H1 (cell line): ENCODE measurements at regions not wholly inside any gene's neighbourhood (a gene's known extent, or its start where the extent isn't known, plus 50 kb on each side); places are given as distances from the start of the nearest gene placed in this dataset.

Experiments used
- CTCF ChIA-PET: fragments of 300-600 bp; sonication (Branson Sonifier 250); formaldehyde crosslinking; loops from one replicate; lab custom pipeline; 2021; ENCODE audit not compliant: partially characterized antibody; lab: Charles Lee
- POLR2A ChIA-PET: fragments of 300-600 bp; sonication (Branson Sonifier 250); formaldehyde crosslinking; loops from one replicate; lab custom pipeline; 2021; ENCODE audit warnings: inconsistent platforms; ENCODE audit not compliant: partially characterized antibody; lab: Charles Lee
- DNase-seq, 2 experiments: peaks; one replicate each; pipeline versions ENCODE4 v3.0.0 to v3.0.0-alpha.2; 2010 to 2022; ENCODE audit warnings: low spot score in 2 of 2, low read depth in 1 of 2, mixed read lengths in 1 of 2
- FAIRE-seq: peaks from 2 replicates; lab custom pipeline; 2011; peaks lifted over from hg19 to GRCh38; lab: Jason Lieb, UNC
- H2AFZ ChIP-seq: 2 replicates; pipeline ENCODE4 v1.8.1; 2012; ENCODE audit warnings: low read length, inconsistent platforms
- H2AK5ac ChIP-seq: 2 replicates; pipeline ENCODE4 v1.6.1; 2013; ENCODE audit warnings: low read depth, low read length
- H2BK120ac ChIP-seq: replicated peaks from 2 replicates; pipeline ENCODE3; 2013; ENCODE audit warnings: low read depth, low read length, inconsistent platforms
- H2BK12ac ChIP-seq: 2 replicates; pipeline ENCODE4 v1.6.1; 2013; ENCODE audit warnings: low read depth, low read length
- H2BK15ac ChIP-seq: 2 replicates; pipeline ENCODE4 v1.6.1; 2013; ENCODE audit warnings: low read length
- H2BK20ac ChIP-seq: 2 replicates; pipeline ENCODE4 v1.6.1; 2013; ENCODE audit warnings: low read length
- H2BK5ac ChIP-seq: 2 replicates; pipeline ENCODE4 v1.6.1; 2013; ENCODE audit warnings: low read depth, low read length
- H3K14ac ChIP-seq: 2 replicates; pipeline ENCODE4 v1.6.1; 2013; ENCODE audit warnings: inconsistent platforms; ENCODE audit not compliant: insufficient read length
- H3K18ac ChIP-seq: 2 replicates; pipeline ENCODE4 v1.6.1; 2013; ENCODE audit warnings: low read length; ENCODE audit errors: extremely low read depth
- H3K23ac ChIP-seq: 2 replicates; pipeline ENCODE4 v1.6.1; 2013; ENCODE audit warnings: inconsistent platforms; ENCODE audit not compliant: insufficient read length
- H3K23me2 ChIP-seq: 2 replicates; pipeline ENCODE4 v1.6.1; 2013; ENCODE audit warnings: low read depth, low read length
- H3K27ac ChIP-seq: 2 replicates; pipeline ENCODE4 v1.6.1; 2011; ENCODE audit warnings: low read depth, low read length, inconsistent platforms
- H3K27me3 ChIP-seq, 4 experiments: replicated peaks in 1 of 4; 1 replicate in 1 of 4; 2 replicates in 3 of 4; pipeline versions ENCODE4 v1.6.1 to v1.8.1; 2011 to 2013; ENCODE audit warnings: low read length in 3 of 4, mild to moderate bottlenecking in 3 of 4, inconsistent platforms in 2 of 4, mixed read lengths in 2 of 4, moderate library complexity in 1 of 4; ENCODE audit not compliant: control insufficient read depth in 3 of 4, insufficient read depth in 3 of 4; ENCODE audit errors: extremely low read depth in 1 of 4
- H3K36me3 ChIP-seq, 4 experiments: 2 replicates each; pipeline versions ENCODE4 v1.6.1 to v1.8.1; 2011 to 2013; ENCODE audit warnings: mild to moderate bottlenecking in 4 of 4, low read length in 3 of 4, moderate library complexity in 2 of 4, control low read depth in 1 of 4, inconsistent platforms in 1 of 4; ENCODE audit not compliant: insufficient read depth in 4 of 4, control insufficient read depth in 2 of 4
- H3K4ac ChIP-seq: replicated peaks from 2 replicates; pipeline ENCODE3; 2013; ENCODE audit warnings: low read length, low read depth, mixed read lengths, inconsistent platforms; ENCODE audit not compliant: insufficient read length
- H3K4me1 ChIP-seq, 4 experiments: replicated peaks in 1 of 4; 1 replicate in 1 of 4; 2 replicates in 3 of 4; pipeline versions ENCODE4 v1.6.1 to v1.8.1; 2011 to 2013; ENCODE audit warnings: low read length in 3 of 4, inconsistent platforms in 2 of 4, mixed read lengths in 1 of 4; ENCODE audit not compliant: insufficient read depth in 4 of 4, control insufficient read depth in 3 of 4
- H3K4me2 ChIP-seq, 2 experiments: 2 replicates each; pipeline versions ENCODE4 v1.6.1 to v1.8.1; 2011 to 2013; ENCODE audit warnings: low read depth in 2 of 2, low read length in 2 of 2, control low read depth in 1 of 2, inconsistent platforms in 1 of 2, mild to moderate bottlenecking in 1 of 2; ENCODE audit not compliant: insufficient read depth in 1 of 2
- H3K4me3 ChIP-seq, 4 experiments: fragments of 200-600, 300-600 bp in 1 of 4; sonication (generic), shearing (Covaris generic), sonication (Bioruptor Twin) in 1 of 4; 2 replicates each; pipeline versions ENCODE4 v1.5.1 to v1.8.1; 2011 to 2016; ENCODE audit warnings: low read length in 4 of 4, low read depth in 3 of 4, control low read depth in 2 of 4, inconsistent platforms in 2 of 4, mild to moderate bottlenecking in 2 of 4, mixed read lengths in 1 of 4, moderate library complexity in 1 of 4; ENCODE audit not compliant: insufficient read depth in 2 of 4; ENCODE audit errors: extremely low read depth in 1 of 4
- H3K56ac ChIP-seq: replicated peaks from 2 replicates; pipeline ENCODE3; 2013; ENCODE audit warnings: low read depth, mild to moderate bottlenecking, mixed read lengths, low read length, inconsistent platforms; ENCODE audit not compliant: insufficient read length
- H3K79me1 ChIP-seq: 2 replicates; pipeline ENCODE4 v1.6.1; 2013; ENCODE audit warnings: low read depth, low read length, control low read depth
- H3K79me2 ChIP-seq, 2 experiments: 2 replicates each; pipeline versions ENCODE4 v1.6.1 to v1.8.1; 2012 to 2013; ENCODE audit warnings: low read length in 2 of 2, mild to moderate bottlenecking in 2 of 2, inconsistent platforms in 1 of 2; ENCODE audit not compliant: insufficient read depth in 2 of 2, control insufficient read depth in 1 of 2
- H3K9ac ChIP-seq, 4 experiments: replicated peaks in 1 of 4; 1 replicate in 1 of 4; 2 replicates in 3 of 4; pipeline versions ENCODE4 v1.6.1 to v1.8.1; 2011 to 2013; ENCODE audit warnings: low read depth in 3 of 4, low read length in 3 of 4, control low read depth in 2 of 4, mild to moderate bottlenecking in 2 of 4, moderate library complexity in 2 of 4, inconsistent platforms in 1 of 4; ENCODE audit errors: extremely low read depth in 1 of 4
- H3K9me3 ChIP-seq, 2 experiments: 2 replicates each; pipeline versions ENCODE4 v1.6.1 to v1.8.1; 2012 to 2013; ENCODE audit warnings: mild to moderate bottlenecking in 2 of 2, moderate library complexity in 2 of 2, control low read depth in 1 of 2, inconsistent platforms in 1 of 2, low read depth in 1 of 2, low read length in 1 of 2, mixed read lengths in 1 of 2; ENCODE audit not compliant: insufficient read depth in 2 of 2
- H4K20me1 ChIP-seq, 2 experiments: replicated peaks in 1 of 2; 2 replicates each; pipeline versions ENCODE3 to v1.8.1; 2011 to 2013; ENCODE audit warnings: inconsistent platforms in 2 of 2, low read length in 2 of 2, mild to moderate bottlenecking in 1 of 2; ENCODE audit not compliant: insufficient read depth in 2 of 2, control insufficient read depth in 1 of 2
- H4K5ac ChIP-seq: 2 replicates; pipeline ENCODE4 v1.6.1; 2013; ENCODE audit warnings: low read length, low read depth, mixed read lengths, inconsistent platforms; ENCODE audit not compliant: insufficient read length
- H4K8ac ChIP-seq: 2 replicates; pipeline ENCODE4 v1.8.0; 2013; ENCODE audit warnings: mild to moderate bottlenecking, moderate library complexity, low read length, inconsistent platforms; ENCODE audit not compliant: insufficient read depth; ENCODE audit errors: extremely low read depth
- H4K91ac ChIP-seq: replicated peaks from 2 replicates; pipeline ENCODE3; 2013; ENCODE audit warnings: low read length, mixed read lengths, inconsistent platforms; ENCODE audit not compliant: insufficient read length
- BACH1 ChIP-seq: IDR thresholded peaks from 2 replicates; pipeline ENCODE4 v1.6.1; 2012; ENCODE audit warnings: low read length, improper control_type of control experiment
- BRCA1 ChIP-seq: IDR thresholded peaks from 2 replicates; pipeline ENCODE4 v1.6.1; 2012; ENCODE audit warnings: low read depth, low read length, improper control_type of control experiment
- CEBPB ChIP-seq: IDR thresholded peaks from 2 replicates; pipeline ENCODE4 v1.6.1; 2012; ENCODE audit warnings: low read depth, low read length
- EP300 ChIP-seq, 2 experiments: IDR thresholded peaks; 1 replicate in 1 of 2; 2 replicates in 1 of 2; pipeline ENCODE4 v1.6.1; 2011 to 2012; ENCODE audit warnings: low read depth in 2 of 2, low read length in 2 of 2, mild to moderate bottlenecking in 2 of 2, borderline replicate concordance in 1 of 2, inconsistent platforms in 1 of 2, moderate library complexity in 1 of 2
- RNF2 ChIP-seq: fragments of 200-900, 300-1000 bp; sonication (generic); IDR thresholded peaks from 2 replicates; pipeline ENCODE4 v1.7.1; 2016; ENCODE audit warnings: borderline replicate concordance, low read depth, mild to moderate bottlenecking, antibody characterized with exemption, low read length; ENCODE audit not compliant: poor library complexity, severe bottlenecking; ENCODE audit errors: missing control alignments
- TEAD4 ChIP-seq: IDR thresholded peaks from 2 replicates; pipeline ENCODE4 v1.6.1; 2012; ENCODE audit warnings: low read depth, low read length, inconsistent platforms, mixed read lengths
- WGBS, 2 experiments: shearing (Covaris generic) in 1 of 2; methylation state at CpG; one replicate each; pipeline versions ENCODE4 v1.1.6 to v1.1.7; 2013 to 2015; ENCODE audit warnings: low lambda C conversion rate in 2 of 2, mixed read lengths in 2 of 2, inconsistent platforms in 1 of 2, low coverage in 1 of 2, missing lambda C conversion rate in 1 of 2; ENCODE audit not compliant: insufficient replicate concordance in 2 of 2, insufficient coverage in 1 of 2, insufficient read length in 1 of 2; ENCODE audit errors: extremely low coverage in 1 of 2, missing lambda C conversion rate in 1 of 2; 5-methylcytosine and 5-hydroxymethylcytosine counted together
- TF ChIP-seq, protein P1 (sequence below): IDR thresholded peaks from 2 replicates; pipeline ENCODE4 v1.6.1; 2011; ENCODE audit warnings: low read length, improper control_type of control experiment
- TF ChIP-seq, protein P2 (sequence below): IDR thresholded peaks from 2 replicates; pipeline ENCODE4 v1.6.1; 2012; ENCODE audit warnings: low read length, inconsistent platforms
- TF ChIP-seq, protein P3 (sequence below): IDR thresholded peaks from 2 replicates; pipeline ENCODE4 v1.6.1; 2012; ENCODE audit warnings: inconsistent platforms

DNA sequence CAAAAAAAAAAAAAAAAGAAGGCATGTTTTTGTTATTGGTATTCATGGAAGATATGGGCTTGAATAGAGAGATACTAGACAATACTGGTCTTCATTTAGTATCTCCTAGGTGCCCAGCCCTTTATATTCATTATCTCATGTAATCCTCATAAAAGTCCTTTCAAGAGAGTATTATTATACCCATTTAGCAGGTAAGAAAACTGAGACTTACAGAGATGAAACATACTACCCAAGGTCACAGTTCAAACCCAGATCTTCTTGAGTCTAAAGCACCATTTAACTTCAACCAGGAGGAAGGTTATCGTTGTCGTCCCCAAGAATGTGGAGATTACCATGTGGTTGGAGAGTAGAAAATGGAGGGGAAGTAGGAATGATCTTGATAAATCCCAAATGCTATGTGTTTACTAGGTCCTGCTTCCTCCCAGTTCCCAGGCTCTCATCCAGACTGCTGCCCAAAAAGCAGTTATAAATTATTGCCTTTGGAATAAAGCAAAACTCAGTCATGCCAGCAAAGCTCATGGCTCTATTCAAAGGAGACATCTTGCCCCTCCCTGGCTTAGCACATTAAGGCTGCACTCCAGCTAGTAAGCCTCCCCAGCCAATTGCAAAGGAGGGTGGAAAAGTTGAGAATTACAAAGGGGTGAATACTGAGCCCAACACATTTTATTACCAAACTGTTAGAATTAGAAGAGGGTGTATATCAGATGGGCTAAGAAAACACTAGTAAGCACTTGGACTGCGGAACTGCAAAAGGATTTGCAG is 163.9 kb downstream of the PIK3R1 start:
- H3K27ac ChIP-seq, result no peak overlapping the region
- H2BK5ac ChIP-seq, result no peak overlapping the region
- H3K56ac ChIP-seq, result no peak overlapping the region
- TF ChIP-seq EP300 (IDR thresholded peaks at IDR 0.05; ENCODE audit: borderline replicate concordance in 1 of 2, low read depth in 2 of 2, low read length in 2 of 2) (no peak), CEBPB (no peak), BRCA1 (no peak), RNF2 (no peak), TEAD4 (no peak), BACH1 (no peak)
- TF ChIP-seq, protein P1, sequence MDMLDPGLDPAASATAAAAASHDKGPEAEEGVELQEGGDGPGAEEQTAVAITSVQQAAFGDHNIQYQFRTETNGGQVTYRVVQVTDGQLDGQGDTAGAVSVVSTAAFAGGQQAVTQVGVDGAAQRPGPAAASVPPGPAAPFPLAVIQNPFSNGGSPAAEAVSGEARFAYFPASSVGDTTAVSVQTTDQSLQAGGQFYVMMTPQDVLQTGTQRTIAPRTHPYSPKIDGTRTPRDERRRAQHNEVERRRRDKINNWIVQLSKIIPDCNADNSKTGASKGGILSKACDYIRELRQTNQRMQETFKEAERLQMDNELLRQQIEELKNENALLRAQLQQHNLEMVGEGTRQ, result no peak
- TF ChIP-seq, protein P2, sequence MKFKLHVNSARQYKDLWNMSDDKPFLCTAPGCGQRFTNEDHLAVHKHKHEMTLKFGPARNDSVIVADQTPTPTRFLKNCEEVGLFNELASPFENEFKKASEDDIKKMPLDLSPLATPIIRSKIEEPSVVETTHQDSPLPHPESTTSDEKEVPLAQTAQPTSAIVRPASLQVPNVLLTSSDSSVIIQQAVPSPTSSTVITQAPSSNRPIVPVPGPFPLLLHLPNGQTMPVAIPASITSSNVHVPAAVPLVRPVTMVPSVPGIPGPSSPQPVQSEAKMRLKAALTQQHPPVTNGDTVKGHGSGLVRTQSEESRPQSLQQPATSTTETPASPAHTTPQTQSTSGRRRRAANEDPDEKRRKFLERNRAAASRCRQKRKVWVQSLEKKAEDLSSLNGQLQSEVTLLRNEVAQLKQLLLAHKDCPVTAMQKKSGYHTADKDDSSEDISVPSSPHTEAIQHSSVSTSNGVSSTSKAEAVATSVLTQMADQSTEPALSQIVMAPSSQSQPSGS, result no peak
- TF ChIP-seq, protein P3, sequence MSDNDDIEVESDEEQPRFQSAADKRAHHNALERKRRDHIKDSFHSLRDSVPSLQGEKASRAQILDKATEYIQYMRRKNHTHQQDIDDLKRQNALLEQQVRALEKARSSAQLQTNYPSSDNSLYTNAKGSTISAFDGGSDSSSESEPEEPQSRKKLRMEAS, result no peak

More for the DNA sequence above, 163.9 kb downstream of the PIK3R1 start:
- ChIA-PET POLR2A (no interaction called here), CTCF (interaction anchor here (1.1 kb wide), 1 partner anchor 628 kb away, joined by 3 read pairs; no protein-coding TSS in a partner anchor)
- Histone ChIP-seq H4K8ac (no peak overlapping the region), H3K4me1 (peaks cover 0 to 6% (median 1%) of the 10 kb centered on the region in 4 experiments; a peak in 1 of 7 replicates), H3K79me2 (no peaks in the 10 kb centered on the region), H3K9ac (no peak overlapping the region), H2BK12ac (no peak overlapping the region), H3K14ac (no peak overlapping the region), H4K91ac (no peak overlapping the region), H3K4ac (no peak overlapping the region), H3K36me3 (no peaks in the 10 kb centered on the region), H3K4me3 (no peak overlapping the region), H2BK15ac (no peak overlapping the region), H3K79me1 (no peaks in the 10 kb centered on the region), H3K9me3 (no peaks in the 10 kb centered on the region), H3K23me2 (no peaks in the 10 kb centered on the region), H2BK120ac (no peak overlapping the region), H3K4me2 (no peak overlapping the region), H2AFZ (peak overlapping the region; percentile 65; the same call in 1 of the 2 replicates), H4K5ac (no peak overlapping the region), H3K27me3 (no peaks in the 10 kb centered on the region), H3K18ac (no peak overlapping the region), H3K23ac (no peak overlapping the region), H4K20me1 (no peaks in the 10 kb centered on the region), H2BK20ac (no peak overlapping the region), H2AK5ac (no peak overlapping the region)
- 97% methylated on average over 3 of the region's 3 CpGs; no CpG with 5 or more reads in 1 of the 2 experiments for WGBS, 2 experiments
- no peak for DNase-seq
- no peak for FAIRE-seq
